RWPE1 (cell line): ENCODE measurements at regions not wholly inside any gene's neighbourhood (a gene's known extent, or its start where the extent isn't known, plus 50 kb on each side); places are given as distances from the start of the nearest gene placed in this dataset.
A peak's percentile ranks its signal among the peaks of the same experiment; 100 is the strongest.

Source experiments
- CTCF ChIA-PET: fragments of 350-600 bp; sonication (Branson Sonifier 250); formaldehyde crosslinking; extraction: SDS; loops from one replicate; lab custom pipeline; 2021; lab: Yijun Ruan, JAX
- POLR2A ChIA-PET: fragments of 400-600 bp; formaldehyde crosslinking; extraction: SDS; loops from one replicate; lab custom pipeline; 2020; ENCODE audit warnings: antibody characterized with exemption; ENCODE audit not compliant: low non-redundant PET; lab: Yijun Ruan, JAX
- DNase-seq: peaks from one replicate; pipeline ENCODE4 v3.0.0; 2012; ENCODE audit warnings: low spot score
- H3K27ac ChIP-seq: fragments of 450-650 bp; 2 replicates; pipeline ENCODE4 v1.5.1; 2017
- CTCF ChIP-seq: fragments of 450-650 bp; conservative IDR thresholded peaks from 2 replicates; pipeline ENCODE4 v1.5.1; 2017; ENCODE audit warnings: low read depth, mild to moderate bottlenecking

DNA sequence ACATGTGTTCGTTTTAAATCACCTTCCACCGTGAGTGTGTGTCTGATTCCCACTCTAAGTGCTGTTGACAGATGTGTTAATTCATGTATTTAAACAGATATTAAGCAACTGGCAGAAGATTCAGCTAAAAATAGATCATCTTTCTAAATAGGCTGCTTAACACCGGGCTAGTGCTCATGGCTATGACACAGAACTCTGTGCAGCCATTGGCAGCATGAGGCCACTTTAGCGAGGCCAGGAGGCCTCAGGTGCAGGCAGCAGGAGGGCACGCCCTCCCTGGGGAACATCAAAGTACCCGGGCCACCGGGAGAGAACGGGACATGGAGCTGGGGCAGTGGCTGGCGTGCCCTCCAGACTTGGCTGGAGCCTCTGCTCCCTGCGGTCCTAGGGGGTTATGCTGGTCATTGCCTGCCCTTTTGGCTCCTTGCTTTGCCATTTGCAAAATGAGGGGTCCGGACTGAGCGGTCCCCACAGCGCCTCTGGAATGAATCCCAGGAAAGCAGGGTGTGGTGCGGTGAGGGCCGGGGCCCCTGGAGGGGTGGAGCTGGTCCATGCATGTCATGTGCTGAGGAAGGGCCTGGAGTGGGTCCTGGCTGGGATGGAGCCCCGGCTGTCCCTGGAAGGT is 62.8 kb upstream of the HDAC4 start:
- CTCF ChIA-PET = interaction anchor here (0.6 to 0.7 kb wide), 3 partner anchors 197 to 568 kb away, joined by 3 to 4 read pairs (median 3); no protein-coding TSS in a partner anchor
- H3K27ac ChIP-seq = peak overlapping the region; percentile 80
- TF ChIP-seq CTCF = no peak
- POLR2A ChIA-PET = interaction anchor here (0.7 kb wide), 1 partner anchor 38 kb away, joined by 3 read pairs; no protein-coding TSS in a partner anchor
- DNase-seq = no peak

DNA sequence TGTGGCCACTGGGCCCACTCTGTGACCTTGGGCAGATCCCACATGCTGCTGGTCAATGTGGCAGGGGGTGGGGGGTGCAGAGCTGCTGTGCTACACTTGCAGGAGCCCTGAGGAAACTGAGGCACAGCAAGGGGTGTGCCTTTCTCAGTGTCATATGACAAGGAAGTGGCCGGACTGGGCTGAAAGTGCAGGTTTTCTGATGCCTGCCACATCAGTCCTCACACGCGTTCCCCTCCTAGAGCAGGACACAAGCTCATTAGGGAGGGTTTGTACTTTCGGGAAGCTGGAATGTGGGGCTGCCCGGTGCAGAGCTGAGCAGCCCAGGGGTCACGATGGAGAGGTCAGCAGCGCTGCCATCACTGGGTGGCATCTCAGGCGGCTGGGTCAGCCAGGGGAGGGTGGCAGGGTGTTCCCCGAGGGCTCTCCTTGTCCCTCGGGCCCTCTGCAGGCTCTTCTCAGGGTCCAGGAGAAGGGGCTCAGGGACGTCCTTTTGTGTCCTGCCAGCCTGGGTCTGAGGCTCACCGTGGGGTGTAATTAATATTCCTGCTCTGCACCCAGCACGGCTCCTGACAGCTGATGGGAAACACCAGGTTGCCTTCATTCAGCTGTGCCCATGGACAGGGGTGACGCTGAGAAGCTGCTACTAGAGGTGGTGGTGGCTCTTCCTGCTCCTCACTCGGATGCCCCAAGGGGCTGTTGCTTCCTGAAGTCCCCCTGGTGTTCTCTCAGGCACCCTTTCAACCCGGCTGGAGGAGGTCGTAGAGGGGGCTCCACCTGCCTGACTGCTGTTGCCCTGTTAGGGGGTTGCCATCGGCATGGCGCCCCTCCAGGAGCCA is 62.1 kb upstream of the HDAC4 start:
- ChIA-PET CTCF (no interaction called here), POLR2A (interaction anchor here (0.7 kb wide), 1 partner anchor 39 kb away, joined by 3 read pairs; no protein-coding TSS in a partner anchor)
- no peak for TF ChIP-seq CTCF
- H3K27ac ChIP-seq = peak overlapping the region; percentile 80
- no peak for DNase-seq

GRCh38 chr2:239462191-239462515 is 61.3 kb upstream of the HDAC4 start:
- CTCF ChIA-PET = no interaction called here

DNA sequence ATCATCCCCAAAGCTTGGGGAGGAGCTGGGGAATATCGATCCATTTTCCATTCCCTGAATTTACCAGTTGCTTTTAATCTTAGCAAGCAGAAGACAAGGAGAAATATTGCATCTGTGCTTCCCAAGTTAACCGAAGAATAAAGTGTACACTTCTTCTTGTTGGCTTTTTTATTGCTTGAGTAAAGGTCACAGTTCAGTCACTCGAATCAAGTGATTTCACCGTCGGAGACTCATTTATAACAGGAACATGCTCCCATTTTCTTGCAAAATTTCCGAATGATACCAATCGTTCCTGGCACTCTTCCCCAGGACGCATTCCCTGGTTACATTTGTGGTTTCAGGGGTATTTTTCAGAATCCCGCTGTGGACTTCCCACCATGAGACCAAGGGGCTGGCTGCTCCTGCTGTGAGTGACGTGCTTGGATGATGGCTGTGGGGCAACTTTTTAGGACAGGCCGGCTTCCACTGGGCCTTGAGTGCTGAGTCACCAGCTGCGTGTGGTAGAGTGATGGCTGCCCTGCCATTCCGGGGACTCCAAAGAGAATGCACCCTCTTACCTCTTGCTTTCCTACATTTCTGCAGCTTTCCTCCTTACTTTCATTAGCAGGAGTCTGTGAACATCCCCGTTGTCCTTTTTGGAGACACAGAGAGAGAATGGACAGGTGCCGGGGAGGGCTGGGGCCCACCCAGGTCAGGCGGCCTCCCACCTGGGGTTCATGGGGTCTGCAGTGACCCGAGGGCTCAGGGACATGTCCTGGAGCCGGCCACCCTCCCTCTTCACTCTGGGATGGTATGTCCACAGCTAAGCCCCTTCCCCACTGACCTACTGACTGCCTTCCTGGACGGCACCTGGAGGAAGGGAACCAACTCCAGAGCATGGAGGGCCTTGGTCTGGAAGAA is 60.7 kb upstream of the HDAC4 start:
- DNase-seq = no peak
- POLR2A ChIA-PET = no interaction called here
- no peak for TF ChIP-seq CTCF
- CTCF ChIA-PET = no interaction called here
- no peak overlapping the region for H3K27ac ChIP-seq

More at GRCh38 chr2:239462191-239462515, 61.3 kb upstream of the HDAC4 start:
- POLR2A ChIA-PET = no interaction called here
- no peak overlapping the region for H3K27ac ChIP-seq
- no peak for DNase-seq
- no peak for TF ChIP-seq CTCF

- ChIA-PET POLR2A (no interaction called here), CTCF (no interaction called here)
- no peak overlapping the region for H3K27ac ChIP-seq
- no peak for DNase-seq
- no peak for TF ChIP-seq CTCF
Observed at GRCh38 chr2:239460780-239461179, 60.0 kb upstream of the HDAC4 start.

DNA sequence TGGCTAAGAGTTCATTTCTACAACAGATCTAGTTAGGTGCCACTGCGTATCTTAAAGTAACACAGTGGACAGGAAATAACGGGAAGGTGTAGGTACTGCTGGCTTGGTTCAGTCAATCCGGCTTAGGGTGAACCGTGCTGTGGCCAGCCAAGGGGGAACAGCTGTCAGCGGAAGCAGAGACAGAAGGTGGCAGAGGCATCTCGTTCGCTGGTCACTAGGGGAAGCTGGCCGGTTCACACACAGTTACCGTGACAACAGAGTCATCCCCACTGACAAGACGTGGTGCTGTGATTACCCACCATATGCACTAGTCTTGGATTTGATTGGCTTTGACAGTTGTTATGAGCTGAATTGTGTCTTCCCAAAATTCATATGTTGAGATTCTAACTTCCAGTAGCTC is 58.8 kb upstream of the HDAC4 start:
- TF ChIP-seq CTCF = no peak
- CTCF ChIA-PET = interaction anchor here (0.6 kb wide), 1 partner anchor 296 kb away, joined by 3 read pairs; no protein-coding TSS in a partner anchor
- H3K27ac ChIP-seq = no peak overlapping the region
- no peak for DNase-seq
- POLR2A ChIA-PET = no interaction called here
